Sigmoid colon (tissue), 6 donors: ENCODE measurements at regions not wholly inside any gene's neighbourhood (a gene's known extent, or its start where the extent isn't known, plus 50 kb on each side); places are given as distances from the start of the nearest gene placed in this dataset.

Experiments used
- DNase-seq: peaks from one replicate; pipeline ENCODE4 v3.0.0-alpha.2; 2019
- H3K27ac ChIP-seq, 4 donors: fragments of 200-600 bp; sonication (generic); one replicate each; pipeline ENCODE4 v1.5.1; 2016 to 2019; ENCODE audit warnings: mild to moderate bottlenecking in 1 of 4
- H3K27me3 ChIP-seq, 3 donors: fragments of 200-600 bp; sonication (generic); one replicate each; pipeline ENCODE4 v1.5.1; 2019; ENCODE audit warnings: mild to moderate bottlenecking in 1 of 3
- H3K36me3 ChIP-seq, 4 donors: fragments of 200-600 bp; sonication (generic); one replicate each; pipeline ENCODE4 v1.5.1; 2016 to 2019
- H3K4me1 ChIP-seq, 4 donors: fragments of 200-600 bp; sonication (generic); one replicate each; pipeline ENCODE4 v1.5.1; 2017 to 2019
- H3K4me3 ChIP-seq, 4 donors: fragments of 200-600 bp; sonication (generic); one replicate each; pipeline ENCODE4 v1.5.1; 2017 to 2019; ENCODE audit warnings: mild to moderate bottlenecking in 2 of 4, moderate library complexity in 1 of 4
- H3K9me3 ChIP-seq, 4 donors: fragments of 200-600 bp in 3 of 4; sonication (generic) in 3 of 4; one replicate each; pipeline versions ENCODE4 v1.5.1 to v1.6.1; 2013 to 2019
- EP300 ChIP-seq, 4 donors: sonication (generic); formaldehyde crosslinking; IDR thresholded peaks; one replicate each; pipeline ENCODE4 v1.6.1; 2017; ENCODE audit warnings: antibody characterized with exemption in 4 of 4
- POLR2A ChIP-seq, 2 donors: fragments of 450-650 bp; IDR thresholded peaks; one replicate each; pipeline ENCODE4 v1.6.1; 2016; ENCODE audit warnings: antibody characterized with exemption in 2 of 2, mild to moderate bottlenecking in 2 of 2, moderate library complexity in 2 of 2
- POLR2AphosphoS5 ChIP-seq, 4 donors: sonication (generic); formaldehyde crosslinking; IDR thresholded peaks; one replicate each; pipeline ENCODE4 v1.6.1; 2017; ENCODE audit warnings: antibody characterized with exemption in 4 of 4
- WGBS, 2 donors: extraction: QIAGEN DNeasy Blood & Tissue Kit; methylation state at CpG; one replicate each; pipeline ENCODE4 v1.1.7; 2013; 5-methylcytosine and 5-hydroxymethylcytosine counted together
- intact Hi-C: fragments of 100-400 bp; cut with DNase I; formaldehyde crosslinking; loops from one replicate; pipeline ENCODE4 v1.15.1; 2023
- TF ChIP-seq, protein P1 (sequence below), 4 experiments: fragments of 450-650 bp in 3 of 4; fragments of 200-600 bp in 1 of 4; IDR thresholded peaks; one replicate each; pipeline ENCODE4 v1.5.1; 2016 to 2019; ENCODE audit warnings: antibody characterized with exemption in 4 of 4, mild to moderate bottlenecking in 3 of 4, moderate library complexity in 2 of 4
- donor health status: healthy with polysubstance abuse.
- donor health status: healthy.

DNA sequence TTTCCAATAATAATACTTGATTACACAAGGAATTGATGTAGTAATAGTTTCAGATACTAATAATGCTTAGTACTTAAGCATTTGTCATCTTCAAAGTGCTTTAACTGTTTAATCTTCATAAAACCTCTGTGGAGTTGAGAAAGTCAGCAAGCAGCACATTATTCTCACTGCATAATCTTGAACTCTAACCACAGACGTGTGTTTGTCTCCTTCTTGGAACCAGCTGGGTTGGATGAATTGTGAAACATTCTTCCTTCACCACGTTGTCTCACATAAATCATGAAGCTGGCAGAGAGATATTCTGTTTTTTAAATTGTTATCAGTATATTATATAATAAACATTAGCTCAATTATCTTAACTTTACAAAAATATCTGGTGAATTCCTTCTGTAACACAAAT, 55.1 kb upstream of the LDAH start:
- no peaks in the 10 kb centered on the region for H3K36me3 ChIP-seq
- TF ChIP-seq POLR2A (IDR thresholded peaks at IDR 0.05) (no peak), POLR2AphosphoS5 (IDR thresholded peaks at IDR 0.05) (no peak), EP300 (IDR thresholded peaks at IDR 0.05) (no peak)
- TF ChIP-seq, protein P1, sequence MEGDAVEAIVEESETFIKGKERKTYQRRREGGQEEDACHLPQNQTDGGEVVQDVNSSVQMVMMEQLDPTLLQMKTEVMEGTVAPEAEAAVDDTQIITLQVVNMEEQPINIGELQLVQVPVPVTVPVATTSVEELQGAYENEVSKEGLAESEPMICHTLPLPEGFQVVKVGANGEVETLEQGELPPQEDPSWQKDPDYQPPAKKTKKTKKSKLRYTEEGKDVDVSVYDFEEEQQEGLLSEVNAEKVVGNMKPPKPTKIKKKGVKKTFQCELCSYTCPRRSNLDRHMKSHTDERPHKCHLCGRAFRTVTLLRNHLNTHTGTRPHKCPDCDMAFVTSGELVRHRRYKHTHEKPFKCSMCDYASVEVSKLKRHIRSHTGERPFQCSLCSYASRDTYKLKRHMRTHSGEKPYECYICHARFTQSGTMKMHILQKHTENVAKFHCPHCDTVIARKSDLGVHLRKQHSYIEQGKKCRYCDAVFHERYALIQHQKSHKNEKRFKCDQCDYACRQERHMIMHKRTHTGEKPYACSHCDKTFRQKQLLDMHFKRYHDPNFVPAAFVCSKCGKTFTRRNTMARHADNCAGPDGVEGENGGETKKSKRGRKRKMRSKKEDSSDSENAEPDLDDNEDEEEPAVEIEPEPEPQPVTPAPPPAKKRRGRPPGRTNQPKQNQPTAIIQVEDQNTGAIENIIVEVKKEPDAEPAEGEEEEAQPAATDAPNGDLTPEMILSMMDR (IDR thresholded peaks at IDR 0.05) = no peak
- no peaks in the 10 kb centered on the region for H3K9me3 ChIP-seq
- H3K4me1 ChIP-seq = peaks cover 0 to 6% (median 3%) of the 10 kb centered on the region in 4 donors
- H3K27me3 ChIP-seq = no peaks in the 10 kb centered on the region
- 14 to 24% methylated on average over 2 of the region's 2 CpGs for WGBS, 2 donors
- intact Hi-C loops = no loop called here
- no peak for DNase-seq
- H3K4me3 ChIP-seq = no peak overlapping the region
- no peak overlapping the region for H3K27ac ChIP-seq
